ENCODE measurements at regions not wholly inside any gene's neighbourhood (a gene's known extent, or its start where the extent isn't known, plus 50 kb on each side); places are given as distances from the start of the nearest gene placed in this dataset.

DNA sequence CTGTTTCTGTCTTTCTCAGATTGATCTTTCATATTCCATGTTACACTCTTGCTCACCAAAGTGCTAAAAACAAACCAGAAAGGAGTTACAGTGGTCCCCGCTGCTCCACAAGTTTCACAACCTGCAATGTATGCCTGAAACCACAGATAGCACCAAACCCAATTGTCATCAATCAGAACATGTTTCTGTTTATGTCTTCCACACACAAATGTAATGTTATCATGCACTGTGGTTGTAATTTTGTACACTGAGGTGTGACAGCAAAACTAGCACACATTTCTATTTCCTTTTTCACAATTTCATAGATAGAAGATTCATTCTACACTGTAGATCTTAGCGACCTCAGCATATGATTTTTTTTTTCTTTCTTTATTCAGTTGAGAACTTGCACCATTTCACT is 1045.9 kb upstream of the RAG2 start:
- Histone ChIP-seq H3K4me1 (no peaks in the 10 kb centered on the region), H3K36me3 (no peaks in the 10 kb centered on the region), H3K27ac (no peak overlapping the region), H3K9me3 (no peaks in the 10 kb centered on the region), H3K4me3 (no peak overlapping the region), H3K27me3 (no peaks in the 10 kb centered on the region)
- TF ChIP-seq POLR2AphosphoS5 (IDR thresholded peaks at IDR 0.05) (no peak), EP300 (IDR thresholded peaks at IDR 0.05) (no peak), POLR2A (IDR thresholded peaks at IDR 0.05) (no peak), CTCF (IDR thresholded peaks at IDR 0.05) (no peak)
- 74 to 83% (median 81%) methylated on average over 2 of the region's 2 CpGs for WGBS, 5 donors
- DNase-seq, result no peak
- intact Hi-C loops (cut with DNase I; ENCODE audit: low total_unique reads), result no loop called here

GRCh38 chr11:37642296-37642695 is 1044.3 kb upstream of the RAG2 start:
- no peak for DNase-seq
- intact Hi-C loops (cut with DNase I; ENCODE audit: low total_unique reads), result no loop called here
- no peak overlapping the region for H3K4me3 ChIP-seq
- WGBS, 5 donors, result 49 to 59% (median 57%) methylated on average over 2 of the region's 2 CpGs
- no peaks in the 10 kb centered on the region for H3K36me3 ChIP-seq
- H3K27me3 ChIP-seq, result no peaks in the 10 kb centered on the region
- no peaks in the 10 kb centered on the region for H3K9me3 ChIP-seq
- H3K27ac ChIP-seq, result no peak overlapping the region
- no peaks in the 10 kb centered on the region for H3K4me1 ChIP-seq
- no peak for TF ChIP-seq POLR2A (IDR thresholded peaks at IDR 0.05)
- TF ChIP-seq CTCF (IDR thresholded peaks at IDR 0.05), result no peak
- no peak for TF ChIP-seq POLR2AphosphoS5 (IDR thresholded peaks at IDR 0.05)
- no peak for TF ChIP-seq EP300 (IDR thresholded peaks at IDR 0.05)

- no peak overlapping the region for H3K27ac ChIP-seq
- H3K27me3 ChIP-seq, result no peaks in the 10 kb centered on the region
- no peaks in the 10 kb centered on the region for H3K9me3 ChIP-seq
- H3K4me1 ChIP-seq, result no peaks in the 10 kb centered on the region
- DNase-seq, result no peak
- TF ChIP-seq EP300 (IDR thresholded peaks at IDR 0.05) (no peak), CTCF (IDR thresholded peaks at IDR 0.05) (no peak), POLR2AphosphoS5 (IDR thresholded peaks at IDR 0.05) (no peak), POLR2A (IDR thresholded peaks at IDR 0.05) (no peak)
- H3K36me3 ChIP-seq, result no peaks in the 10 kb centered on the region
- no peak overlapping the region for H3K4me3 ChIP-seq
- intact Hi-C loops (cut with DNase I; ENCODE audit: low total_unique reads), result no loop called here
These were observed 1034.7 kb upstream of the RAG2 start for GRCh38 chr11:37632748-37633147.

DNA sequence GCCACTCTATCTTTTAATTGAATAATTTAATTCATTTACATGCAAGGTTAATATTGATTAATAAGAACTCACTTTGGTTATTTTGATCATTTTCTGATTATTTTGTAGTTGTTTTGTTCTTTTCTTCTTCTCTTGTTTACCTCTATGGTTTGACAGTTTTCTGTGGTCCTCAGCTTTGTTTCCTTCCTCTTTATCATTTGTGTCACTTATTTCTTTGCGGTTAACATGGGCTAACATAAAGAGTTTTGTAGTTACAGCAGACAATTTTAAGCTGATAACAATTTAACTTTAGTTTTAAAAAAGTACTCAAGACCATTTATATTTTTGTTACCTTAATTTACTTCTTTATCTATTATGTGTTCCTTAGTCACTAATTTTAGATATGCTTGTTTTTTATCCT is 1032.8 kb upstream of the RAG2 start:
- no peaks in the 10 kb centered on the region for H3K4me1 ChIP-seq
- H3K27me3 ChIP-seq, result no peaks in the 10 kb centered on the region
- H3K36me3 ChIP-seq, result no peaks in the 10 kb centered on the region
- no peak overlapping the region for H3K4me3 ChIP-seq
- no peaks in the 10 kb centered on the region for H3K9me3 ChIP-seq
- no peak for DNase-seq
- H3K27ac ChIP-seq, result no peak overlapping the region
- intact Hi-C loops (cut with DNase I; ENCODE audit: low total_unique reads), result no loop called here
- no peak for TF ChIP-seq CTCF (IDR thresholded peaks at IDR 0.05)
- TF ChIP-seq POLR2A (IDR thresholded peaks at IDR 0.05), result no peak
- TF ChIP-seq POLR2AphosphoS5 (IDR thresholded peaks at IDR 0.05), result no peak
- TF ChIP-seq EP300 (IDR thresholded peaks at IDR 0.05), result no peak
- 55 to 77% (median 70%) methylated on average over 1 of the region's 1 CpG for WGBS, 5 donors

All from stomach (tissue), 8 donors.